Transverse colon (tissue), 4 donors: ENCODE measurements at regions not wholly inside any gene's neighbourhood (a gene's known extent, or its start where the extent isn't known, plus 50 kb on each side); places are given as distances from the start of the nearest gene placed in this dataset.

Experiments used
- CTCF ChIP-seq, 5 experiments: fragments of 200-600 bp in 3 of 5; fragments of 450-650 bp in 2 of 5; sonication (generic) in 3 of 5; IDR thresholded peaks; 1 replicate in 2 of 5; 2 replicates in 3 of 5; pipeline ENCODE4 v1.5.1; 2016 to 2017; ENCODE audit warnings: antibody characterized with exemption in 5 of 5, inconsistent platforms in 3 of 5, mild to moderate bottlenecking in 2 of 5, moderate library complexity in 1 of 5
- POLR2A ChIP-seq: fragments of 450-650 bp; IDR thresholded peaks from one replicate; pipeline ENCODE4 v1.6.1; 2016; ENCODE audit warnings: antibody characterized with exemption, mild to moderate bottlenecking, moderate library complexity
- POLR2AphosphoS5 ChIP-seq, 3 donors: sonication (generic); formaldehyde crosslinking; IDR thresholded peaks; one replicate each; pipeline ENCODE4 v1.6.1; 2016; ENCODE audit warnings: antibody characterized with exemption in 3 of 3

- no peak for TF ChIP-seq CTCF (IDR thresholded peaks at IDR 0.05)
- no peak for TF ChIP-seq POLR2A
- TF ChIP-seq POLR2AphosphoS5 (IDR thresholded peaks at IDR 0.05), result no peak
These were observed 526.9 kb downstream of the DTWD2 start for GRCh38 chr5:118461436-118461835.
